Left ventricle myocardium inferior (tissue), 1 donor: ENCODE measurements at regions not wholly inside any gene's neighbourhood (a gene's known extent, or its start where the extent isn't known, plus 50 kb on each side); places are given as distances from the start of the nearest gene placed in this dataset.
"Not testable (repeated sequence)": the region's sequence is repeated elsewhere in the genome, so short reads cannot be mapped to it uniquely, and the experiment has no call there.

Source experiments
- DNase-seq: peaks from one replicate; pipeline ENCODE4 v3.0.0-alpha.2; 2020
- H3K27ac ChIP-seq: fragments of 200-600 bp; replicated peaks from 2 replicates; pipeline ENCODE4 v1.8.0; 2021
- H3K27me3 ChIP-seq: fragments of 200-600 bp; 2 replicates; pipeline ENCODE4 v1.8.0; 2021; ENCODE audit warnings: low read depth
- H3K36me3 ChIP-seq: fragments of 200-600 bp; 2 replicates; pipeline ENCODE4 v1.8.0; 2021
- H3K4me1 ChIP-seq: fragments of 200-600 bp; 2 replicates; pipeline ENCODE4 v1.8.0; 2021
- H3K4me3 ChIP-seq: fragments of 200-600 bp; 2 replicates; pipeline ENCODE4 v1.8.0; 2021; ENCODE audit warnings: mild to moderate bottlenecking, moderate library complexity
- H3K9me3 ChIP-seq: fragments of 200-600 bp; replicated peaks from 2 replicates; pipeline ENCODE4 v1.8.0; 2021
- CTCF ChIP-seq: fragments of 200-600 bp; IDR thresholded peaks from 2 replicates; pipeline ENCODE4 v1.8.0; 2021; ENCODE audit warnings: antibody characterized with exemption, mild to moderate bottlenecking, borderline replicate concordance
- intact Hi-C: fragments of 100-400 bp; cut with micrococcal nuclease; formaldehyde crosslinking; loops from one replicate; pipeline ENCODE4 v1.11.0; 2022
- donor health status: DM: no; HTN: yes; CAD: no; lungs with severe emphysema.

- no peaks in the 10 kb centered on the region for H3K36me3 ChIP-seq
- no peak for DNase-seq
- no peak overlapping the region for H3K4me3 ChIP-seq
- H3K27ac ChIP-seq: no peak overlapping the region
- no peaks in the 10 kb centered on the region for H3K27me3 ChIP-seq
- no peaks in the 10 kb centered on the region for H3K9me3 ChIP-seq
- H3K4me1 ChIP-seq: no peaks in the 10 kb centered on the region
- no peak for TF ChIP-seq CTCF
- intact Hi-C loops: no loop called here
Measured at GRCh38 chr1:96130432-96130831, 591.2 kb upstream of the PTBP2 start.

- Histone ChIP-seq H3K9me3 (peaks cover 22% of the 10 kb centered on the region), H3K4me3 (no peak overlapping the region), H3K4me1 (no peaks in the 10 kb centered on the region), H3K27ac (no peak overlapping the region), H3K27me3 (no peaks in the 10 kb centered on the region), H3K36me3 (no peaks in the 10 kb centered on the region)
- TF ChIP-seq CTCF: no peak
- no peak for DNase-seq
- intact Hi-C loops: no loop called here
Measured at GRCh38 chr1:96144636-96145035, 576.9 kb upstream of the PTBP2 start.

- intact Hi-C loops: no loop called here
- no peaks in the 10 kb centered on the region for H3K36me3 ChIP-seq
- TF ChIP-seq CTCF: no peak
- no peaks in the 10 kb centered on the region for H3K4me1 ChIP-seq
- H3K27me3 ChIP-seq: no peaks in the 10 kb centered on the region
- no peak overlapping the region for H3K4me3 ChIP-seq
- DNase-seq: no peak
- H3K9me3 ChIP-seq: peaks cover 22% of the 10 kb centered on the region
- H3K27ac ChIP-seq: no peak overlapping the region
Measured at GRCh38 chr1:96145492-96145891, 576.1 kb upstream of the PTBP2 start.

GRCh38 chr1:96152957-96153356, 568.6 kb upstream of the PTBP2 start:
- H3K4me1 ChIP-seq, H3K36me3 ChIP-seq, H3K27ac ChIP-seq, intact Hi-C loops, H3K4me3 ChIP-seq, DNase-seq, H3K27me3 ChIP-seq: not testable (repeated sequence)
- H3K9me3 ChIP-seq: peaks cover 77% of the 10 kb centered on the region

- TF ChIP-seq CTCF: no peak
Measured at GRCh38 chr1:96157101-96157500, 564.5 kb upstream of the PTBP2 start.

GRCh38 chr1:96159379-96159778, 562.2 kb upstream of the PTBP2 start:
- intact Hi-C loops: no loop called here
- TF ChIP-seq CTCF: no peak
- Histone ChIP-seq H3K4me1 (no peaks in the 10 kb centered on the region), H3K9me3 (peaks cover 47% of the 10 kb centered on the region), H3K36me3 (no peaks in the 10 kb centered on the region), H3K27me3 (no peaks in the 10 kb centered on the region), H3K27ac (no peak overlapping the region), H3K4me3 (no peak overlapping the region)
- no peak for DNase-seq

More at GRCh38 chr1:96157101-96157500, 564.5 kb upstream of the PTBP2 start:
- H3K4me3 ChIP-seq: no peak overlapping the region
- no peaks in the 10 kb centered on the region for H3K36me3 ChIP-seq
- intact Hi-C loops: no loop called here
- DNase-seq: no peak
- H3K9me3 ChIP-seq: peaks cover 69% of the 10 kb centered on the region
- H3K27ac ChIP-seq: no peak overlapping the region
- no peaks in the 10 kb centered on the region for H3K27me3 ChIP-seq
- H3K4me1 ChIP-seq: no peaks in the 10 kb centered on the region
